Stomach (tissue), 8 donors: ENCODE measurements at regions not wholly inside any gene's neighbourhood (a gene's known extent, or its start where the extent isn't known, plus 50 kb on each side); places are given as distances from the start of the nearest gene placed in this dataset.

Experiments
- DNase-seq, 2 donors: peaks; one replicate each; pipeline versions ENCODE4 v3.0.0 to v3.0.0-alpha.2; 2013 to 2019
- H3K27ac ChIP-seq, 5 donors: fragments of 200-600 bp in 4 of 5; sonication (generic) in 4 of 5; one replicate each; pipeline ENCODE4 v1.5.1; 2013 to 2019; ENCODE audit warnings: mild to moderate bottlenecking in 1 of 5, moderate library complexity in 1 of 5
- H3K27me3 ChIP-seq, 3 donors: fragments of 200-600 bp; sonication (generic); one replicate each; pipeline ENCODE4 v1.5.1; 2017 to 2019; ENCODE audit warnings: mixed run types in 1 of 3
- H3K36me3 ChIP-seq, 4 donors: fragments of 200-600 bp; sonication (generic); 1 replicate in 3 of 4; 2 replicates in 1 of 4; pipeline ENCODE4 v1.5.1; 2016 to 2019
- H3K4me1 ChIP-seq, 4 donors: fragments of 200-600 bp; sonication (generic); one replicate each; pipeline ENCODE4 v1.5.1; 2016 to 2019
- H3K4me3 ChIP-seq, 4 donors: fragments of 200-600 bp; sonication (generic) in 3 of 4; one replicate each; pipeline ENCODE4 v1.5.1; 2016 to 2019; ENCODE audit warnings: mild to moderate bottlenecking in 1 of 4
- H3K9me3 ChIP-seq, 4 donors: fragments of 200-600 bp; sonication (generic); one replicate each; pipeline ENCODE4 v1.5.1; 2016 to 2019
- EP300 ChIP-seq: sonication (generic); formaldehyde crosslinking; IDR thresholded peaks from one replicate; pipeline ENCODE4 v1.6.1; 2017; ENCODE audit warnings: antibody characterized with exemption
- POLR2A ChIP-seq, 4 donors: fragments of 450-650 bp; IDR thresholded peaks; one replicate each; pipeline ENCODE4 v1.6.1; 2016; ENCODE audit warnings: antibody characterized with exemption in 4 of 4, control low read depth in 2 of 4, mild to moderate bottlenecking in 1 of 4, moderate library complexity in 1 of 4
- POLR2AphosphoS5 ChIP-seq, 3 donors: sonication (generic); formaldehyde crosslinking; IDR thresholded peaks; one replicate each; pipeline ENCODE4 v1.6.1; 2016; ENCODE audit warnings: antibody characterized with exemption in 3 of 3
- WGBS, 5 donors: extraction: QIAGEN DNeasy Blood & Tissue Kit in 3 of 5; methylation state at CpG; one replicate each; pipeline versions ENCODE4 v1.1.5 to v1.1.7; 2013 to 2018; 5-methylcytosine and 5-hydroxymethylcytosine counted together
- intact Hi-C: fragments of 100-400 bp; cut with DNase I; formaldehyde crosslinking; loops from one replicate; pipeline ENCODE4 v1.15.1; 2023; ENCODE audit warnings: low total_unique reads
- TF ChIP-seq, protein P1 (sequence below), 7 experiments: fragments of 450-650 bp in 4 of 7; fragments of 200-600 bp in 3 of 7; sonication (generic) in 3 of 7; IDR thresholded peaks; one replicate each; pipeline ENCODE4 v1.5.1; 2016 to 2019; ENCODE audit warnings: antibody characterized with exemption in 7 of 7, control low read depth in 2 of 7, mild to moderate bottlenecking in 1 of 7
- donor health status: healthy with polysubstance abuse.
- donor health status: Bipolar disorder and iron deficiency.
- donor health status: healthy.

DNA sequence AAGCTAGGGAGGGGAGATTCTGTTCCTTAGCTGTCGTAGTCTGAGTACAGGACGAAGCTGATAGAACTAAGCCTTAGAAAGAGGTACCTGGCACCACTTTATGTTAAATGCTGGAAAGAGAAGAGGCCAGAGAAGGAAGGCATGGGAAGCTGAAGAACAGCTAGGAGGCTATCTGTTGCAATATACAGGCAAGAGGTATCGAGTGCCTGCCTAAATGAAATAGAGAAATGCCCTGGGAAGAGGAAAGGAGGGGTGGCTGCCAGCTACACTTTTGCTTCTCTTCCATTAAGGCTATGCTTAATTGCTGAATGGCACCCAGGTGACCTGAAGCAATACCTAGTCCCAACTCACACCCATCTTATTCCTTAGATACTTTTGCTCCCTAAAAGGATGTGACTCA, 380.4 kb upstream of the FGF13 start:
- no peaks in the 10 kb centered on the region for H3K9me3 ChIP-seq
- no peak for DNase-seq
- WGBS, 5 donors: 69 to 93% (median 79%) methylated on average over 3 of the region's 3 CpGs
- no peaks in the 10 kb centered on the region for H3K4me1 ChIP-seq
- intact Hi-C loops: no loop called here
- H3K27ac ChIP-seq: no peak overlapping the region
- H3K36me3 ChIP-seq: no peaks in the 10 kb centered on the region
- peaks cover 0 to 4% (median 0%) of the 10 kb centered on the region in 3 donors for H3K27me3 ChIP-seq
- no peak overlapping the region for H3K4me3 ChIP-seq
- TF ChIP-seq, protein P1, sequence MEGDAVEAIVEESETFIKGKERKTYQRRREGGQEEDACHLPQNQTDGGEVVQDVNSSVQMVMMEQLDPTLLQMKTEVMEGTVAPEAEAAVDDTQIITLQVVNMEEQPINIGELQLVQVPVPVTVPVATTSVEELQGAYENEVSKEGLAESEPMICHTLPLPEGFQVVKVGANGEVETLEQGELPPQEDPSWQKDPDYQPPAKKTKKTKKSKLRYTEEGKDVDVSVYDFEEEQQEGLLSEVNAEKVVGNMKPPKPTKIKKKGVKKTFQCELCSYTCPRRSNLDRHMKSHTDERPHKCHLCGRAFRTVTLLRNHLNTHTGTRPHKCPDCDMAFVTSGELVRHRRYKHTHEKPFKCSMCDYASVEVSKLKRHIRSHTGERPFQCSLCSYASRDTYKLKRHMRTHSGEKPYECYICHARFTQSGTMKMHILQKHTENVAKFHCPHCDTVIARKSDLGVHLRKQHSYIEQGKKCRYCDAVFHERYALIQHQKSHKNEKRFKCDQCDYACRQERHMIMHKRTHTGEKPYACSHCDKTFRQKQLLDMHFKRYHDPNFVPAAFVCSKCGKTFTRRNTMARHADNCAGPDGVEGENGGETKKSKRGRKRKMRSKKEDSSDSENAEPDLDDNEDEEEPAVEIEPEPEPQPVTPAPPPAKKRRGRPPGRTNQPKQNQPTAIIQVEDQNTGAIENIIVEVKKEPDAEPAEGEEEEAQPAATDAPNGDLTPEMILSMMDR (IDR thresholded peaks at IDR 0.05): no peak
- TF ChIP-seq POLR2A (IDR thresholded peaks at IDR 0.05) (no peak), EP300 (no peak), POLR2AphosphoS5 (IDR thresholded peaks at IDR 0.05) (no peak)

DNA sequence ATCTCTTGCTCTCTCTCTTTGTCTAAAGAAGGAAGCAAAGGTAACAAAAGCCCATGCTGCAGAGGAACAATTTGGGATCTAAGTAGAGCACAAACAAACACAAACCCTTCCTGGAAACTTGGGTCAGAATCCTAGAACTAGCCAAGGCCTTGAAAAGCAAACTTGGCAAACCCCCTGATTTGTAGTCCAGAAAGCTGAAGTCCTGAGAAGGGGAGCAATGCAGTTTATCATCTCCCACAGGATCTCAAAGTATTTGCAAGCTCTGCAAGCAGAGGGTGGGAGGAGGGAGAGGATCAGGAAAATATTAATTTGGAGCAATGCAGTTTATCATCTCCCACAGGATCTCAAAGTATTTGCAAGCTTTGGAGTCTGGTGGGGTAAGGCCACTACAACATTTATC, 379.5 kb upstream of the FGF13 start:
- Histone ChIP-seq H3K36me3 (no peaks in the 10 kb centered on the region), H3K27me3 (peaks cover 0 to 4% (median 0%) of the 10 kb centered on the region in 3 donors), H3K4me1 (no peaks in the 10 kb centered on the region), H3K27ac (no peak overlapping the region), H3K4me3 (no peak overlapping the region), H3K9me3 (no peaks in the 10 kb centered on the region)
- intact Hi-C loops: no loop called here
- no peak for TF ChIP-seq EP300
- no peak for TF ChIP-seq POLR2AphosphoS5 (IDR thresholded peaks at IDR 0.05)
- no peak for TF ChIP-seq POLR2A (IDR thresholded peaks at IDR 0.05)
- TF ChIP-seq, protein P1 (IDR thresholded peaks at IDR 0.05): no peak
- DNase-seq: peak in 1 of 2 donors; percentile 7

- 70 to 92% (median 78%) methylated on average over 2 of the region's 2 CpGs for WGBS, 5 donors
- Histone ChIP-seq H3K27me3 (peaks cover 0 to 4% (median 0%) of the 10 kb centered on the region in 3 donors), H3K27ac (no peak overlapping the region), H3K9me3 (no peaks in the 10 kb centered on the region), H3K36me3 (no peaks in the 10 kb centered on the region), H3K4me1 (no peaks in the 10 kb centered on the region), H3K4me3 (no peak overlapping the region)
- no peak for TF ChIP-seq EP300
- intact Hi-C loops: no loop called here
- no peak for DNase-seq
These were observed 374.7 kb upstream of the FGF13 start for GRCh38 chrX:139086246-139086645.

DNA sequence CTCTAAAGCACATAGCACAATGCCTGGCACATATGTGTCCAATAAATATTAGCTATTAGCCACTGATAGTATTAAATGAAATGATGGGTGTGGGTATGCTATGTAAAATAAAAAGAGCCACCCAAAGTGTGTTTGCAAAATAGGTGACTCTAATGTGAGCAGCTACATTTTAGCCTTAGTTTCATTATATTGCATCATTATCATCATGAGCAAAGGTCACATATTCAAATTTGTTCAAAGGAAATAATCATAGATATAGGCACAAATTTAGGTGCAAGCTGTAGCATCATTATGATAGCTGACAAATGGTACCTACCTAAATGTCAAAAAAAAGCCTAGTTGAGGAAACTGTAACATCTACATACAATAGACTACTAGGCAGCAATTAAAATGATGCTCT, 373.9 kb upstream of the FGF13 start:
- no peaks in the 10 kb centered on the region for H3K36me3 ChIP-seq
- TF ChIP-seq, protein P1 (IDR thresholded peaks at IDR 0.05): no peak
- TF ChIP-seq POLR2AphosphoS5 (IDR thresholded peaks at IDR 0.05): no peak
- no peak for TF ChIP-seq POLR2A (IDR thresholded peaks at IDR 0.05)
- no peak for DNase-seq
- no peak overlapping the region for H3K4me3 ChIP-seq
- no peaks in the 10 kb centered on the region for H3K9me3 ChIP-seq
- H3K4me1 ChIP-seq: no peaks in the 10 kb centered on the region
- intact Hi-C loops: no loop called here
- H3K27ac ChIP-seq: no peak overlapping the region
- H3K27me3 ChIP-seq: peaks cover 0 to 4% (median 0%) of the 10 kb centered on the region in 3 donors

GRCh38 chrX:139083191-139083590, 371.7 kb upstream of the FGF13 start:
- Histone ChIP-seq H3K27ac (no peak overlapping the region), H3K4me3 (no peak overlapping the region), H3K36me3 (no peaks in the 10 kb centered on the region), H3K9me3 (no peaks in the 10 kb centered on the region), H3K27me3 (no peaks in the 10 kb centered on the region), H3K4me1 (peaks cover 0 to 8% (median 3%) of the 10 kb centered on the region in 4 donors)
- 74 to 85% (median 76%) methylated on average over 3 of the region's 3 CpGs for WGBS, 5 donors
- DNase-seq: no peak
- intact Hi-C loops: no loop called here
- TF ChIP-seq POLR2AphosphoS5 (IDR thresholded peaks at IDR 0.05) (no peak), EP300 (no peak), POLR2A (IDR thresholded peaks at IDR 0.05) (no peak)
- TF ChIP-seq, protein P1 (IDR thresholded peaks at IDR 0.05): no peak
